GM21825 (cell line): ENCODE measurements at regions not wholly inside any gene's neighbourhood (a gene's known extent, or its start where the extent isn't known, plus 50 kb on each side); places are given as distances from the start of the nearest gene placed in this dataset.

Experiments
- ATAC-seq: cut with Tn5 transposase; IDR thresholded peaks from one replicate; pipeline ENCODE4 v1.9.1; 2021; ENCODE audit warnings: mild to moderate bottlenecking, moderate library complexity; ENCODE audit not compliant: unreplicated experiment

DNA sequence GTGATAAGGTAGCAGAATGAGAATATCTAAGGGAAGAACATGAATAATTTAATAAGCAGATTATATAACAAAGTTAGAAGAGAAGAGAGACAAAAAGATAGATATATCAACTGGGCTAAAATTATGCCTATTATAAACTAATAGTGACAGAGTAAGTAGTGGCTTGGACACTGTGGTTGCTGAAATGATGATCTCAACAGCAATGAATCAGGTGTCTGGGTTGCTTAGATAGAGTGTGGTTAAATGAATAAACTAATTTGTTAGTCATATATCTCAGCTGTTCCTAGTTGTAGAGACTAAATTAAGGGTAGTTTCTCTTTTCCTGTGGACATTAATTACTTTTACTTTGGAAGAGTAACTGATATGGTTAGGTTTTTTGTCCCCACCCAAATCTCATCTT is 1485.4 kb upstream of the CELF4 start:
- no peak for ATAC-seq

DNA sequence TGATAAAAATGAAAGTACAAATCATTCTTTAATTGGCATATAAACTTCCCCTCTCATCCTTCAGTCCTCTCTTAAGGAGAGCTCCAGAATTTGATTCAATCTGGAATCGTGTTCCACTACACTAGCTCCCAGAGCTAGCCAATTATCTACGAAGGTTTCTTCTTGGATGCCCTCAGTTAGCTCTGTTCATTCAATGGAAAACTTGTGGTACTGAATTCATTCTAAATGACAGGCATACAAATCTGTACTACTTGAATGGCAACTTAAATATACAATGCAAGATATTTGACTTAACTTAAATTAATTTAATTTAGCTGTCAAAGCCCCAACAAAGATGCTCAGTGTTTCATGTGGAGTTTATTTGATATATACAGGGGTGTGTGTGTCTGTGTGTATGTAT is 1474.2 kb upstream of the CELF4 start:
- ATAC-seq = no peak

DNA sequence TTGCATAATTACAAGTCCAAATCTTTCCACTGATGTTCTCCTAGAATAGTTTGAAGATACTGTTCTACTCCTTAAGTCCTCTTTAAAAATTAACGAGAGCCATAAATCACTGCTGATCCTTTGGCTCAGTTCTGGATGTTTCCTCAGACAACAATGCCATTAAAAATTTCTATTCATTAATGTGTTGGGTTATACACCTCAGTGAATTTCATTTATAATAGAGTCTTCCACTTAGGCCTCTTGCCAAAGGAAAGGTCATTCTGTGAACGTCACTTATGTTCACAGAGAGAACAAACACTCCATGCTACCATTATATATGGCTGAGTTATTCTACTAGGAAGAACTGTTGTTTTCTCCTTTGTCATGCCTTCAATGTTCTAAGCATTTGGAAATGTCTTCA is 1472.3 kb upstream of the CELF4 start:
- no peak for ATAC-seq

DNA sequence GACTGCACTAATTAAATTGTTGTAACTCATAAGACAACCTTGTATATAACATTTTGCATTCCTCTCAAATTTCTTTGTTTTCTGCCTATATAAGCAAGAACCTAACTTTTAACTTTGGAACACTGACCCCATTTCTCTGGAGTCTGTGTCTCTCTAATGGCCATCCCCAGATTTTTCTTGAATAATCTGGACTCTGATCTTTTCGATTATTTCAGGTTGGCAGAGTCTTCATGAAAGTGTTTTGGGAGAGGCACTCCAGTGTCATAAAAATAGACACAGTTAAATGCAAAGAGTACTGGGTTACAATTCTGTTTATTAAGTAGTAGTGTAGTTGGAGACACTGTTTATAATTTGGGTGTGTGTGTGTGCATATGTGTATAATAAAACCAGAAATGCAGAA is 1467.7 kb upstream of the CELF4 start:
- ATAC-seq = no peak

DNA sequence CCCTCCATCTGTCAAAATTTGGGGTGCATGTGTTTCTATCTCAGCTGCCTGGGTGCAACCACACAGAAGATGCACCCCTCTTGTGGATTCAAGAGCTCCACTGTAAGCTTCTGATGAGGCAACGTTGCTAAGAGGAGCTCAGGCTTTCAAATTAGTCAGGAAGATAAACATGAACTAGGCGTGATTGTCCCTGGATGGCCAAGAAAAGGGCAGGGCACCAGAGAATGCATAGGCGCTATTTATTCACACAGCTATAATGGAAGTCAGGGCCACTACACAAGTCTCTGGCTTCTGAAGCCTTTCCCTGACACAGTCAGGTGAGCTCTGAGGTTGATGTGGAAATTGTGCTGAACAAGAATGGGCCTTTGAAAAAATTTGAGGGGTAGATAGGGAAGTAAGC is 1466.0 kb upstream of the CELF4 start:
- ATAC-seq = no peak

DNA sequence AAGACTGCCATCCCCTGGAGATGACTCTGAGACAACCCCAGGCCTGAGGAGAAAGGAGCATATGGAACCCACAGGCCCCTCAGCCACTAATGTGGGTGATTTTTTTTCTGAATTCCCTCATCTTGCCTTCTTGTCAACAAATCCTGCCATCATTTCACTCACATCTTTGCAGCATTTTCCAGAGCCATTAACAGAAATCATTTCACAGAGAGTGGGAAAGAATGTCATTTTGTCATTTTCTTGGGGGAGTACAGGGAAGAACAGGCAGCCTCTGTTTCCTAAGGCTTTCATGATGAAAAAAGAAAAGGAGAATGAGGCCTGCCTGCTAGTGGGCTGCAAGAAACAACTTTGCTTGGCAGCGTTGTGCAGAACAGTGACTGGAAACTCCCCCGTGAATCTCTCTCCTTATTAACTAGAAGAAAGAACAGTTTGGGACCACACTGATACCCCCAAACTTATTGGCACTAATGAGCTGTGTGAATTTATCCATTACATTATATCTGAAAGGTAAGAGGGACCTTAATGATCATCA is 1464.6 kb upstream of the CELF4 start:
- no peak for ATAC-seq

DNA sequence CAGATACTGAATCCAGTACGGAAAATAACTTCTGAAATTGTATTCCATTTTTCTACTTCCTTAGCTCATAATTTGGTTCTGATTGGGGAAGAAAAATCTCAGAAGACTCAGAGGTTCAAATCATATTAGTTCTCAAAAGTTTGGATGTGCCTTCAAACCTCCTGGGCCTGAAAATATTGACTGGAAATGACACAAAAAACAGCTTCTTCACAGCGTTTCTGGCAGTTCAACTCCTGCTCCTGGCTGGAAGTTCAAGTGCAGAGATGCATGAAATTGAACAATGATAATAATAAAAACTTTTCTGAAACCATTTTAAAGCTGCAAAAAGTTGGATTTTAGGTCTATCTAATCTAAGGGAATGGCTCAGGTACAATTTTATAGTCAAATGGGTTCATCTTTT is 1459.9 kb upstream of the CELF4 start:
- ATAC-seq = no peak

DNA sequence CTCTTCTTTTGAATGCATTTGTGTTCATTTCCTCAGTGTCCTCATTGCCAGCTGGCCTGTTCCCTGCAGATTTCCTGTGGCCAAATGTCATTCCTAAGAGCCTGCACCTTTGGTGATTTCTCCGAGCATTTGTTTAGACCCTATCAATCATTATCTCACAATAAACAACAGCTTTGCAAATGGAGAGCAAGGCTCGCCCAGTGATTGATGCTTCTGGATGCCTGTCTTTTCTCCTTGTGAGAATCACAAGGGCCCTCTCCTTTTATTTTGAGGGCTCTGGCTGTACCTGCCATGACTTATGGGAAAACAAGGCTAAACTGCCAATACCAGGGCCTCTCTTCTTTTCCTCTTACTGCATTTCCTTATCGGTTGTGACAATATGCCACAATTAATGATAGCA is 1454.4 kb upstream of the CELF4 start:
- ATAC-seq = no peak

DNA sequence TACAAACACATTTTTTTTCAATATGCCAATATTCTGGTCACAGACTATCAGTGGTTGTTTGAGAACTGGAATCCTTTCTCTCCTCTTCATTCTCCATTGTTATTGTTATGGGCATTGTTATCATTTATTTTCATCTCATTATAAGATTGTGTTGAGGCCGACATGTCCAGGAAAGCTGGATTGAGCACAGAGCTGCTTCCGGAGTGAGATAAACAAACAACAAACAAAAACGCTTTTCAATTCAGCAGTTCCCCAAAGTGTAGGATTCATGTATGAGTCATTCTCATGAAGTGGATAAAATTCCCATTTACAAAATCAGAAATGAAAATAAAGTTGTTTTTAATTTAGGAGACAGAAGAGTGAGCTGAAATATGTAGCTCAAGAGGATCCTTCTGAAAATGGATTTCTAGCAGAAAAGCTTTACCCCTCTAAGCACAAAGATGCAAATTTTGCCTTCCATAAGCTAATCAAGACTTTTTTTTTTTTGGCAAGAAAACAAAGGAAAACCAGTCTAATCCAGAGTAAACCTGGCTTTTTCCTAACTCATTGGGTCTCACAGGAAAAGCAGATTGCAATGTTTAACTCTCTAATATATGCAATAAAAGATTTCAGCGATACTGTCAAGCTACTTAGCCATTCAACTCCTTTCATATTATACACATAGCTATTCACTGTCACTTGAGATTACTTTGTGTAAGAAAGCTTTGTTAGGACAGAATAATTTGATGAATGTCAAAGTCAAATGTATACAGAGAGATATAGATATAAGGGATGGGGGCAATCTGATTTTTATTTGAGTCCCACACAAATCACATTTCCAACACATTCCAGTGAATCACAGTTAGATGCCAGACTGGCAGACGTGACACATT is 1441.7 kb upstream of the CELF4 start:
- no peak for ATAC-seq

DNA sequence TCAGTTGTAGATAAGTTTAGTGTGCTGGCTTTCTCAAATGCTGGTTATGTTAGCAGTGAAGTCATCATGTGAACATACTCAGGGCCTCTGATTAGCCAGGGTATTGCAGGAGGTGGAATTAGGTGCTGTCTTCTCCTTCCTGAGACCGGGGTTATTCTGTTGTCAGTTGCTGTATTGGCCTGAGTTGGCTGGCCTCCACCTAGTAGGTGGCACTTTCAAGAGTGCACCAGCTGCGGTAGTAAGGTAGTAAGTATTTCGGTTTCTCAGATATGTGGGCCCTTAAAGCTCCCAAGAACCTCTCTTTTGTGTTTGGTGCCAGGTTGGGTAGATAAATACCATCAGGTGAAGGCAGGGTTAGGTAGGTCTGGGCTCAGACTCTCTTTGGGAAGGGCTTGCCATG is 1430.5 kb upstream of the CELF4 start:
- no peak for ATAC-seq

DNA sequence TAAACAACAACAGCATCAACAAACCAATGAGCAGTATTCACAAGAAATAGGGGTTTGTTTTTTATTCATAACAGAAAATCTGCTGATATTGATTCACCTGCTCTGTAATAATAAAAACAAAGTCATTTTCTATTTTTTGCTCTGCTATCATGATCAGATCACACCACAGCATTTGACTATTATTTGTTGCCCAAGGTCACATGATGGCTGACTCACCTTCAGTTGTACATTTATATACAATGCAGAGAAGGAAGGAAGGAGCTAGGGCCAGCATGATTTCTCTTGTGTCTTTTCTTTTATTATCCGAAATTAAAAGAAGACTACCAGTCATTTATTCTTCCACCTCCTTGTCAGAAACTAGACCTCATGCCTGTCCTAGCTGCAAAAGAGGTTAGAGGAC is 1427.7 kb upstream of the CELF4 start:
- no peak for ATAC-seq

DNA sequence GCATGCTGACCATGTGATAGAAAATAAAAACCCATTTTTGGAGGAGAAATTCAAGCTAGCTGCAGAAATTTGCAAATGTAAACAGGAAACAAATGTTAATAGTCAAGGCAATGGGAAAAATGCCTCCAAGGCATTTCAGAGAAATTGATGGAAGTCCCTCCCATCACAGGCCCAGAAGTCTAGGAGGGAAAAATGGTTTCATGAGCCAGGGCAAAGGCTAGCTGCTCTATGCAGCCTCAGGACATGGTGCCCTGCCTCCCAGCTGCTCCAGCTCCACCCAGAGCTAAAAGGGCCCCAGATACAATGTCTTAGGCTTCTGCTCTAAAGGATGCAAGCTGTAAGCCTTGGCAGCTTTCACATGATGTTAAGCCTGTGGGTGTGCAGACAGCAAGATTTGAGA is 1419.4 kb upstream of the CELF4 start:
- ATAC-seq = no peak

DNA sequence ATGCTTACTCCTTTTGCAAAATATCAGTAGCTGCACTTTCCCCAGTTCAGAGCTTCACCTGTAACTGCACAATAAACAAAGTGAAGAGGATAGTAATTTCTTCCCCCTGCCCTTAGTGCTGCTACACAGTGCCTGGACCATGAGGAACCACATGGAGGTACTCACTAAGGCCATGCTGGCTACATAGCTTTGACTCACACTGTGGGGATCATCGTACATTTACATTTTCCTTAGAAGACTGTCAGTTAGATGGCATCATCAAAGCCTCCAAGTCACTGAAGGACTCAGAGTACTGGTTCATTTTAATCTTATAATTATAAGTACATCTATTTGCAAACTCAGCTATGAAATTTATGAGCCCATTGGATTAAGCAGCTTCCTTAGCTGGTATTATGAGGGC is 1416.5 kb upstream of the CELF4 start:
- no peak for ATAC-seq

DNA sequence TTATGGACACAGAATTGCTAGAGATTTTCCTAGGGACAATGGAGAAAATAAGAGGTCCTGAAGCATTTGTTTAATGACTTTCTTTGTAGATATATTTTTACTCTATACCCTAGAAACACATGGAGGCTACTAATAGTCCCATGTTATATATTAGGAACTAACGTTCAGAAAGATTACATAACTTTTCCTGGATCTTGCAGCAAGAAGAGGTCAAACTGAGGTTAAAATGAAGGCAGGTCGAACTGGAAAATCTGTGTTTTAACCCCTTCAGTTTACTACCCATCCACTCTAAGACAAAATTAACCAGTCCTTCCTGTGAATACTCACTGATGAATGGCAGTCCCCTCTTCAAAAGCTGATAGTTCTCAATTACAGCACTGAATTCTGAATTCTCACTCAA is 1415.8 kb upstream of the CELF4 start:
- no peak for ATAC-seq

DNA sequence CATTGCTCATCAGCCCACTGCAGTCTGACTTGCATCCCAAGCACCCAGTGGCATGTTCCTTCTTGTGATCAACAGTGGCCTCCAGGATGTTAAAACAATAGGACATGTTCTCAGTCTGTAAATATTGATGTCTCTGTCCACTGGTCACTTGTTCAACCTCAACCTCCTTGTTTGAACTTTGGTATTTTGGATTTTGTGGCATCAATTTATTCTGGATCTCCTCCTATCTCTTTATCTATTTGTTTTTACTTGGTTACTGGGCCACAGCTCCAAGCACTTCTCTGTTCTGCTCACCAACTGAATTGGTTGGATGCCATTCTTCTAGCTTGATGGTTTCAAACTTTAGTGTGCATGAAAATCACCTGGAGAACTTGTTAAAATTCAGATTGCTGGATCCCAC is 1414.8 kb upstream of the CELF4 start:
- ATAC-seq = no peak

DNA sequence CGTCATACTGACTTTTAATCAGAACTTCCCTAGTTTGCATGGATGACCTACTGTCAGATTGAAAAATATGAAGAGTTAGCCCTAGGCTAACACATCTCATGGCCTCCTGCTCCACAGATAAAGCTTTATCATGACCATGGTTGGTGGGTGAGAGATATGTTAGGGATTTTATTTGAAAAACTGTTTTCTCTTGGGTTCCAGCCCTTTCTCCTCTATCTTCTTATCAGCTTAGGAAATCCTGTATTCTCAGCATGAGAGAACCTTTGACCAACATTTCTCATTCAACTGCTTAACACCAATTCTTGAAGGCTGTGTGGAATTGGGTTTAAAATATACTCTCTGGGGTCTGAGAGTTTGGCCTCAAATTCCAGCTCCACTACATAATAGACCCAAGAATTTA is 1407.0 kb upstream of the CELF4 start:
- no peak for ATAC-seq

DNA sequence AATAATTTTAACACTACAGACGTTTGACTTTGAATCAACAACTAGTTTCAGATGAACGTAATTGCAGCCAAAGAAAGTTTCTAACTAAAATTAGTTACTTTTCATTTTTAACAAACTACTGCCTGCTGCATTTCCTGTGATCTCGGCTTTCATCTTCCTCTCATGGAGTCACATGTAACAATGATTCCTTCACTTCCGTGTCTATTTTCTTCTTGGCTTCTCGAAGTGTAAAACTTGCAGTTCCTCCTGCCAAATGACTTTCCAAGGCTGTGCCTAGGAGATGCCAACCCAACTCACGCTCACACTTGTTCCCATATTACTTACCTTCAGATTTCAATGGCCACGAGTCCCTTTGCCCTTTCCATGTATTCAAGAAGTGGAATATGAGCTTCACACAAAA is 1406.3 kb upstream of the CELF4 start:
- ATAC-seq = no peak

DNA sequence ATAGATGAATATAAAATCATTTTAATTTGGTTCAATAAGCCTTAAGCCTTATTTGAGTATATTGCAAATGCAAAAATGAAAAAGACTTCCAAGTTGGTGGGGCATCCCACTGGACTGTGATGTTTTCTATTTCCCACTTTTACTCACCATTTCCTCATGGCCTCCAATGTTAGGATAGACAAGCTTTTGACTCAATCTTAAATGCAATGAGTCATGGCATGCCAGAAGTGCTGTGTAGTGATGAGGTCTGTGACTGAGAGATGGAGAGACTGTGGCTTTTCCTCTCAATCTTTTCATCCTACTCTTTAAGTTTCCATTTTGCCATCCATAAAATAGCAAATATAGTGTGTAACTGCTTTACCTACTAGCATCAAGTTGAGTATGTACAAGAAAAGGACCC is 1401.2 kb upstream of the CELF4 start:
- ATAC-seq = no peak

DNA sequence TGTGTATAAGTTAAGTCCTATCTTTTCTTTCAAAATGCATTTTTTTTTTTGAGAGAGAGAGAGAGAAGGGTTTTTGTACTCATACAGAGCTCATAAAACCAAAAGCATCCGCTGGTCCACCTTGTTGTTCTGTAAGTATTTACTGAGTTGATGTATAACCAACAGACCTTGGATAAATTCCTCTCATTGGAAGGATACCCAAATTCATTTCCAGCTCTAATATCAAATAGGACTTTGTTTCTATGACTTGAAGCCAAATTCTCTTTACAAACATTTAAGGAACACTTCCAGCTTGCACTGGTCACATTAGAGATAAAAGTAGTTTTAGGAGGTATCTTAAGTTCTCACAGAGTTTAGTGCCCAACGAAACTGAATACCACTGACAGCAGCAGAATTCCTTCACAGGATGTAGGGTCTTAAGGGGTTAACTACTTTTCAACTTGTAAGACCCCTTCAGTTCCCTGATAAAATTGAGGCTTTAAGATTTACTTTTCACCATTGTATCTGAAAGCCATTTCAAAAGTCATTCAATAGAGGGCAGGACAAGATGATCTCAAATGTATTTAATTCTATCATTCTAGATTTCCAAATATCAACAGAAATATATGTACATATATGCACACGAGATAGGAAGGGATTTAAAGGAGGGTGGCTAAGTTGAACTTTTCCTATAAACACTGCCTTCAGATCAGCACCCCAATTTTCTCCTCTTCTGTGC is 1398.5 kb upstream of the CELF4 start:
- ATAC-seq = no peak

DNA sequence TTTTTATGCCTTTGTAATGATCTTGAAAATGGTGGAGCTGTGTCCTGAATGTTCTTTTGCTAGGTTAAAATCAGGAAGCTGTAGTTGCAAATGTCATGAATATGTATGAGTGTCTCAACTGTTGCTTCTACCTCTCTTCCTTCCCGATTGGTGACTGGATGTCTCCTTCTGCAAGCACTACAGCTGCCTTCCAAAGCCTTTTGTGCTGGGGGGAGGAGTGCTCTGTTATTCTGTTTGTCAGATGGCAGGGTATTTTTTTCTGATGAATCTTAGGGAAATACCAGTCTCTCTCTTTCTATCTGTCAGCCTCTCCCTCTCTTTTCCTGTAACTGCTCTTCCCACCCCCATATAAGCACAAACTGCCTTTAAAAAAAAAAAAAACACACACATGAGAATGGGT is 1396.3 kb upstream of the CELF4 start:
- no peak for ATAC-seq

DNA sequence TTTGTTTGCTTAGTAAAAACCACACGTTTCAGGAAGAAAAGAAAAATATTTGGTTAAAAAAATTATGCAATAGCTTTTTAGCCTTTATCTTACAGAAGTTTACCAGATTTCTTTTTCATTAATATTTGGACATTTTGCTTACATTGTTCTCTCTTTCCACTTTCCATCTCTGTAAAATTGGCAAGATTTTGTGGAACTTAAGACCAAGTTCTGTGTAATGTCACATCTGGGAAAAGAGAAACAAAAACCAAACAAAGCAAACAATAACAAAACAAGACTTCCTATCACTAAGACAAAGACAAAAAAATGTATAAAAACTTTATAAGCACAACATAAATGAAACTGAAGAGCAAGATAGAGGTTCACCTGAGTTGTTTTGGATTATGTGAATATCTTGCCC is 1392.1 kb upstream of the CELF4 start:
- no peak for ATAC-seq

DNA sequence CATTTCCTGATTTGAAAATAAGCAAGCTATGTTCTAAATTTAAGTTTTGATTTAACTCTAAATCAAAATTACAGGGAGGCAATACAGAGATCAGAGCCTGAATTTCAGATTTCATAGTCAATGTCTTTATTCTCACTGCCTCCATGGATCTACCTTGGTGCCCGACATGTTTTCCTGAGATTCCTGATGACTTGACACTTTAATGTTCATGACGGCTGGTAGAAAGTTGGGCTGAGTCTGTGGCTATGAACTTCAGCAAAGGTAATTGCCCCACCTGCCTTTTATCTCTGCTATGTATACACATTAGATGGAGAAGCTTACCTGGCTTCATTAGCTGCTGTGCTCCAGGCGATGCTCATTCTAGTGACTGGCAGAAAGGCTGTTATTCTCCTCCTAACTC is 1390.5 kb upstream of the CELF4 start:
- ATAC-seq = no peak
